HepG2 (cell line): ENCODE measurements at regions not wholly inside any gene's neighbourhood (a gene's known extent, or its start where the extent isn't known, plus 50 kb on each side); places are given as distances from the start of the nearest gene placed in this dataset.

Experiments used
- ATAC-seq: fragments of 200-7000 bp; cut with Tn5 transposase; 3 replicates; pipeline ENCODE4 v1.9.1; 2020; ENCODE audit warnings: mild to moderate bottlenecking, moderate library complexity
- BruUV-seq: library from RNA; stranded (reverse); fragments of 400-500 nt; replicated peaks from 2 replicates; lab custom pipeline; 2021; lab: Mats Ljungman, UMichigan
- CTCF ChIA-PET: fragments of 300-600 bp; formaldehyde crosslinking; extraction: SDS; loops from one replicate; lab custom pipeline; 2021; ENCODE audit warnings: low total read pairs, inconsistent platforms, low intra/inter-chr PET ratio; lab: Yijun Ruan, JAX
- POLR2A ChIA-PET: fragments of 350-600 bp; sonication (Branson Sonifier 250); formaldehyde crosslinking; loops from one replicate; lab custom pipeline; 2020; ENCODE audit warnings: antibody characterized with exemption, inconsistent platforms; lab: Yijun Ruan, JAX
- DNase-seq: peaks from one replicate; pipeline ENCODE4 v3.0.0-alpha.2; 2015; ENCODE audit warnings: low spot score
- FAIRE-seq: peaks from 3 replicates; lab custom pipeline; 2011; peaks lifted over from hg19 to GRCh38; lab: Jason Lieb, UNC
- H2AFZ ChIP-seq: one replicate; pipeline ENCODE4 v1.6.1; 2011; ENCODE audit warnings: low read length, inconsistent platforms
- H3K27ac ChIP-seq: fragments of 300-600 bp; 3 replicates; pipeline ENCODE4 v1.8.0; 2011; ENCODE audit warnings: mixed run types, mild to moderate bottlenecking, mixed read lengths, low read length, inconsistent platforms; ENCODE audit not compliant: insufficient read depth; ENCODE audit errors: extremely low read length
- H3K27me3 ChIP-seq, 2 experiments: fragments of 200-600 bp in 1 of 2; 2 replicates in 1 of 2; 3 replicates in 1 of 2; pipeline versions ENCODE4 v1.6.0 to v1.8.0; 2011; ENCODE audit warnings: low read length in 2 of 2, mild to moderate bottlenecking in 2 of 2, moderate library complexity in 2 of 2, inconsistent platforms in 1 of 2; ENCODE audit not compliant: insufficient read depth in 2 of 2, control insufficient read depth in 1 of 2
- H3K36me3 ChIP-seq, 2 experiments: fragments of 200-600 bp in 1 of 2; replicated peaks in 1 of 2; 2 replicates in 1 of 2; 3 replicates in 1 of 2; pipeline versions ENCODE4 v1.5.1 to v1.8.0; 2011; ENCODE audit warnings: low read length in 2 of 2, inconsistent platforms in 1 of 2; ENCODE audit not compliant: insufficient read depth in 2 of 2, control insufficient read depth in 1 of 2
- H3K4me1 ChIP-seq: 2 replicates; pipeline ENCODE4 v1.5.1; 2012; ENCODE audit warnings: low read length, inconsistent platforms; ENCODE audit not compliant: insufficient read depth
- H3K4me2 ChIP-seq: 2 replicates; pipeline ENCODE4 v1.6.0; 2011; ENCODE audit warnings: low read depth, low read length, inconsistent platforms
- H3K4me3 ChIP-seq, 3 experiments: fragments of 200-600 bp in 1 of 3; sonication (generic), shearing (Covaris generic) in 1 of 3; replicated peaks in 1 of 3; 2 replicates each; pipeline ENCODE4 v1.5.1; 2011 to 2016; ENCODE audit warnings: low read length in 3 of 3, inconsistent platforms in 2 of 3, low read depth in 2 of 3, mild to moderate bottlenecking in 2 of 3, control low read depth in 1 of 3, mixed read lengths in 1 of 3; ENCODE audit not compliant: insufficient read depth in 1 of 3
- H3K79me2 ChIP-seq: one replicate; pipeline ENCODE4 v1.6.1; 2011; ENCODE audit warnings: low read length, inconsistent platforms; ENCODE audit not compliant: insufficient read depth
- H3K9ac ChIP-seq: 2 replicates; pipeline ENCODE4 v1.6.0; 2011; ENCODE audit warnings: mild to moderate bottlenecking, low read depth, low read length, inconsistent platforms; ENCODE audit not compliant: insufficient read depth
- H3K9me3 ChIP-seq: 2 replicates; pipeline ENCODE4 v1.5.1; 2012; ENCODE audit warnings: mild to moderate bottlenecking, low read length
- H4K20me1 ChIP-seq: 2 replicates; pipeline ENCODE4 v1.6.0; 2011; ENCODE audit warnings: inconsistent platforms, mild to moderate bottlenecking, low read length, moderate library complexity; ENCODE audit not compliant: insufficient read depth
- BORCS8-MEF2B ChIP-seq: sonication (generic); formaldehyde crosslinking; IDR thresholded peaks from 2 replicates; pipeline ENCODE4 v1.8.0; 2022; ENCODE audit warnings: mild to moderate bottlenecking, missing genetic modification reagents
- KDM5A ChIP-seq: fragments of 200-600 bp; sonication (generic); IDR thresholded peaks from 2 replicates; pipeline ENCODE4 v1.7.0; 2018; ENCODE audit warnings: antibody characterized with exemption, mild to moderate bottlenecking, low read length, borderline replicate concordance
- ONECUT2 ChIP-seq: sonication (generic); formaldehyde crosslinking; IDR thresholded peaks from 2 replicates; pipeline ENCODE4 v1.4.0; 2020; ENCODE audit warnings: missing genetic modification reagents
- PBX3 ChIP-seq: sonication (generic); formaldehyde crosslinking; IDR thresholded peaks from 2 replicates; pipeline ENCODE4 v1.8.1; 2023; ENCODE audit warnings: missing genetic modification reagents, inconsistent platforms, borderline replicate concordance
- SAP130 ChIP-seq: IDR thresholded peaks from 2 replicates; pipeline ENCODE4 v1.6.1; 2016; ENCODE audit warnings: low read depth
- ZNF646 ChIP-seq: sonication (generic); formaldehyde crosslinking; IDR thresholded peaks from 2 replicates; pipeline ENCODE4 v1.9.0; 2021; ENCODE audit warnings: mild to moderate bottlenecking, missing genetic modification reagents
- ZNF768 ChIP-seq: sonication (generic); formaldehyde crosslinking; IDR thresholded peaks from 2 replicates; pipeline ENCODE4 v1.4.0; 2020; ENCODE audit warnings: missing genetic modification reagents
- WGBS: methylation state at CpG from one replicate; pipeline ENCODE4 v1.1.6; 2017; ENCODE audit warnings: low lambda C conversion rate; 5-methylcytosine and 5-hydroxymethylcytosine counted together
- in situ Hi-C: cut with HindIII; loops from 2 replicates; pipeline ENCODE4 v1.10.0; 2017; ENCODE audit warnings: low pct_unique_long_range_greater_than_20kb; ENCODE audit not compliant: extremely low pct_ligation_motif_present
- intact Hi-C: fragments of 100-400 bp; cut with micrococcal nuclease; formaldehyde crosslinking; loops from one replicate; pipeline ENCODE4 v1.10.0; 2022; ENCODE audit not compliant: unreplicated experiment

- no peak for TF ChIP-seq PBX3 (CRISPR knock-in tag)
- no peak for TF ChIP-seq SAP130 (CRISPR knock-in tag)
- no peak for TF ChIP-seq ONECUT2 (CRISPR knock-in tag)
- no peak for TF ChIP-seq KDM5A
- TF ChIP-seq ZNF768 (CRISPR knock-in tag), result no peak
- TF ChIP-seq BORCS8-MEF2B, result no peak
Observed at GRCh38 chr4:155468282-155468681, 91.5 kb upstream of the MAP9 start (continued).

GRCh38 chr4:155450676-155451075 lies 73.9 kb upstream of the MAP9 start:
- no peak overlapping the region for H3K4me2 ChIP-seq
- no peaks in the 10 kb centered on the region for H3K9me3 ChIP-seq
- intact Hi-C loops, result no loop called here
- H3K27me3 ChIP-seq, result no peaks in the 10 kb centered on the region
- no peak overlapping the region for H2AFZ ChIP-seq
- H3K4me1 ChIP-seq, result no peaks in the 10 kb centered on the region
- 25% methylated on average over 2 of the region's 2 CpGs for WGBS
- POLR2A ChIA-PET, result no interaction called here
- H3K4me3 ChIP-seq, result no peak overlapping the region
- CTCF ChIA-PET, result no interaction called here
- ATAC-seq, result no peak
- no peak overlapping the region for H3K9ac ChIP-seq
- no peaks in the 10 kb centered on the region for H4K20me1 ChIP-seq
- TF ChIP-seq ZNF646 (CRISPR knock-in tag), result no peak
- TF ChIP-seq, all 625 proteins: peak for 0
- no peak for FAIRE-seq
- DNase-seq, result no peak
- no TSS peak for BruUV-seq
- Histone ChIP-seq H3K36me3 (no peaks in the 10 kb centered on the region), H3K79me2 (no peaks in the 10 kb centered on the region), H3K27ac (no peak overlapping the region)
- in situ Hi-C loops, result no loop called here
